ENCODE measurements at regions not wholly inside any gene's neighbourhood (a gene's known extent, or its start where the extent isn't known, plus 50 kb on each side); places are given as distances from the start of the nearest gene placed in this dataset.

DNA sequence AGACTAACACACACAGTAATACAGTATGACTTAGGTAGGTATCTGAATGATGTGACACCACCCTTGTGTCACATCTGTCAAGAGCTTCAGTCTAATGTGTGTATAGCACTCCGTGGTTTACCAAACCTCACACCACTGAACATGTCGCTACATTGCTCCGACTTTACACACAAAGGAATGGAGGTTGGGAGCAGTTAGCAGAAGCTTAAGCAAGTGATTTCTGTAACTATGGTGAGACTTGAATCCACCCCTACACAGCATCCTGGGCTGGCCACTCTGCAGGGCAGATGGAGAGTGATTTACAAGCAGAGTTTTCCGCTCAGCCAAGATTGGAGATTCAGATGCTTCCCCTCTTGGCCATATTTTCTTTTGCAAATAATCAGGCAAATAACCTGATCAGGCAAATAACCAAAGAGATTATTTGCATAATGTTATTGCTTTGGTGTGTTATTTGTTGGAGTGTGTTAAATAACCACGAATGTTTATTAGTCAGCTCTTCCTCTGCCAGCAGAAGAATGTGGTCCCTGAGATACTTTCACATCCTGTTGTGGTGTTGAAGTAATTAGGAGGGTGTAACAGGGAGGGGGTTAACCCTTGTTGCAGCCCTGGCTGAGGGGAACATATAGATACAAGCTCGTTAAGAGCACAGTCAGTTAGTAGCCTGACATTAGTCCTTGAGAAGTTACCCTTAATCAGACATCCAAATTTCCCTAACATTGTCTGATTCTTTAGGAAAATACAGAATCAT, 92.8 kb downstream of the SNX18 start:
- DNase-seq (ENCODE audit: low read depth), result no peak

- DNase-seq (ENCODE audit: low read depth), result no peak
Observed at GRCh38 chr5:54608423-54609085, 91.0 kb downstream of the SNX18 start.

DNA sequence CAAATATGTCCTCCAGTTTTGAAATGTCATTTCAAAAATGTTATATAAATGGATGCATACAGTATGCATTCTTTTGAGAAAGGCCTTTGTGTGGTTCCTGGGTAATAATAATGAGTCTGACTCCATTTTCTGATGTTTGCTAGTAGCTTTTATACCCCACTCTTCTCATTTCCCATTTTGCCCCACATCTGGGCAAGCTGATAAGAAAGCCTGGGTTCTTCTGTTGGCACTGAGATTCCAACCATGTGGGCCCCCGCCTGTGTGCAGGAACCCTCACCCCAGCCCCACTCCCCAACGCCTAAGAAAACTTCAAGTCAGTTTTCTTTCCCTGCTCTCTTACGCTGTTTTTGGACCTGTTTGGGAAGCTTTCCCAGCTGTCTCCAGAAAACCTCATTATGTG, 89.4 kb downstream of the SNX18 start:
- no peak for DNase-seq (ENCODE audit: low read depth)

GRCh38 chr5:54603372-54603771, 85.8 kb downstream of the SNX18 start:
- no peak for DNase-seq (ENCODE audit: low read depth)

- DNase-seq (ENCODE audit: low read depth), result no peak
Observed at GRCh38 chr5:54602475-54602874, 84.9 kb downstream of the SNX18 start.

- DNase-seq (ENCODE audit: low read depth), result no peak
Observed at GRCh38 chr5:54601411-54602230, 84.1 kb downstream of the SNX18 start.
